Germinal center (tissue), 1 donor: ENCODE measurements at regions not wholly inside any gene's neighbourhood (a gene's known extent, or its start where the extent isn't known, plus 50 kb on each side); places are given as distances from the start of the nearest gene placed in this dataset.

ENCODE experiments used
- DNase-seq: peaks from one replicate; pipeline ENCODE4 v3.0.0; 2012; ENCODE audit warnings: mixed read lengths, low spot score

DNA sequence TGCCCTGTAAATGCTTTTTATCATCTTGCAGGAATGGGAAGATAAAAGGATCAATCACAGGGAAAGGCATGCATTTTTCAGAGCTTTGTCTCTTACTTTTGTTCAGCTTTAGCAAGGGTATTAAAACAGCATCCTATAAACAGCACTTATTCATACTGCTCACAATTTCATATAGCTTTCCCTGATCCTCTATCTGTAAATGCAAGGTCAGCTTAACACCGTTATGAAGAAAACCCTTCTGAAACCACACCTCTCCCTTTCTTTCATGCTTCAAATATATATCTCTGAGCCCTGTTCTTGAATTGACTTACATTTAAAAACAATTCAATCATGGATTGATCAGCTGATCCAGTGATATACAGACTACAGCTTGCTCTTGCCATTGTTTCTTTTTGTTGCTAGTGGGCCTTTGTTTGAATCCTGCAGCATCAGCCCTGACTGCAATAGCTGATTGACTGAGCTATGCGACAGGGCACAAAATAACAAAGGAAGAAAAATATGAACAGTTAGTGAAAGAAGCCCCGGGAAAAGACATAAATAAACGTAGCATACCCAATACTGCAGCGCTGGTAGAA lies 795.5 kb upstream of the CDH2 start:
- DNase-seq = no peak

DNA sequence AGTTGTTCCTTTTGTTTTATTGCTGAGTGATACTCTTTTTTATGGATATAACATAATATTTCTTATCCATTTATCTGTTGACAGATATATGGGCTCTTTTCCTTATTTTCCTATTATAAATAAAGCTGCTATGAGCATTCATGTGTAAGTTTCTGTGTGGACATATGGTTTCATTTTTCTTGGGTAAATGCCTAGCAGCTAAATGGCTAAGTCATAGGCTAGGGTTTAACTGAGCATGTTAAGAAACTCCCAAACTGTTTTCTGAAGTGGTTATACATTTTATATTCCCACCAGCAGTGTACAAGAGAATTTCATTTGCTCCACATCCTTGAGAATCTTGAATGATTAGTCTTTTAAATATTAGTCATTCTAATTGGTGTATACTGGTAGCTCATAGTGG lies 786.6 kb upstream of the CDH2 start:
- no peak for DNase-seq

DNA sequence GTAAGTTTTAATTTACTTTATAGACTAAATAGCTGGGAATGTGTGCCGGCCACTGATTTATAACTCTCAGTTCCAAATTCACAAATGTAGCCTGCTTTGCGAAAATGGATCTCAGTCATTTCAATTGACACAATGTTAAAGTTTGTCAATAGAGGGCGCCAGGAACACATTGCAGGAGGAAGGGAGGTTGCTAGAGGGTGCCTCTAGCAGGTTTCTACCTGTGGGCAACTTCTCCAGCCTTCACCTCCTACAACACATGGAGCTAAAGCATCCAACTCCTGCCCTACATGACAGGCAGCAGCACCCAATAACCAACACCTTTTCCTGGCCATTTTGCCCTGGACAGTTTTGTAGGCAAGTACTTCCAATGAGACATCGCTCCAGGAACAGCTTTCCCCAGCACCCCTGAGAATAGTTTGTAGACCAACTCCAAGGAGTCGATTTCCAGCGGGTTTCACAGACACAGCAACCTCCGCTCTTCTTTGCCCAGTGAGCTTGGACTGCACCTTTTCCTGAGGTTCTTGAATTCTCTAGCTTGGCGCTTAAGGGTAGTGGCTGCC lies 784.8 kb upstream of the CDH2 start:
- DNase-seq = no peak

DNA sequence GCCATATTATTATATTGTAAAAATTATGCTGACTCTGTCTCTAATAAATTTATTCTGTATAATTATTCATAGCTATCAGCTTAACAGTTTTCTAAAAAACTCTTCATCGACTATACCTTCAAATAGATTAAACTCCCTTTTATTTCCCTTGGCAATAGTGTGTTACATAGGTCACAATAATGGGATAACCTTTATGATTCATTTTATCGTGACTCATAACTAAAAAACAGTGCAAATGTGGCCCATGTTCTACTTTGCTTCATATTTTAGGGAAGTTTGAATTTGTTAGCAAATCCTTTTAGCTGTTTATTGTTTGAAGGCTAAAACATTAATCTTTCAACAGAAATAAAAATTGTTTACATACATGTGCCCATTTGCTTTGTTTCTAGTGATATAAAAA lies 783.2 kb upstream of the CDH2 start:
- no peak for DNase-seq

DNA sequence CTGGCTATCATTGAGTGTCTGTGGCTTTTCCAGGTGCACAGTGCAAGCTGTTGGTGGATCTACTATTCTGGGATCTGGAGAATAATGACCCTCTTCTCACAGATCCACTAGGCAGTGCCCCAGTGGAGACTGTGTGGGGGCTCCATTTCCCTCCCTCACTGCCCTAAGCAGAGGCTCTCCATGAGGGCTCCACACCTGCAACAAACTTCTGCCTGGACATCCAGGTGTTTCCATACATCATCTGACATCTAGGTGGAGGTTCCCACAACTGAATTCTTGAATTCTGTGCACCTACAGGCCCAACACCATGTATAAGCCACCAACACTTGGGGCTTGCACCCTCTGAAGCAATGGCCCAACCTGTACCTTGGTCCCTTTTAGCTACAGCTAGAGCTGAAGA lies 775.4 kb upstream of the CDH2 start:
- no peak for DNase-seq

DNA sequence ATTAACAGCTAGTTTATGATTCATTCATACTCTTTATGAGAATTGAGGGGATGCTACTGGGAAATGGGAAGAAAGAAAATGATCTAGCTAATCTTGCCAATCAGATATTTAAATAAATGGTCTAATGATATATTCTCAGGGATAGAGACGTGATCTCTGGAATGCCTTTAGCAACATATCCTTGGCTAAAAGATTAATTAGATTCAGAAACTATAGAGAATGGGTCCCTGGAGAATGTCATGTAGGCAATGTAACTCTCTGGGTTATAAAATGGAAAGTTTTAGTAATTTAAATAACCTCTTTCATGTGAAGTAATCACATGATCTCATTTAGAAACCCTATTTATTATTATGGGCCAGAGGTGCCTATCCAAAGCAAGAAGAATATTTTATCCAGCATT lies 771.0 kb upstream of the CDH2 start:
- DNase-seq = no peak

DNA sequence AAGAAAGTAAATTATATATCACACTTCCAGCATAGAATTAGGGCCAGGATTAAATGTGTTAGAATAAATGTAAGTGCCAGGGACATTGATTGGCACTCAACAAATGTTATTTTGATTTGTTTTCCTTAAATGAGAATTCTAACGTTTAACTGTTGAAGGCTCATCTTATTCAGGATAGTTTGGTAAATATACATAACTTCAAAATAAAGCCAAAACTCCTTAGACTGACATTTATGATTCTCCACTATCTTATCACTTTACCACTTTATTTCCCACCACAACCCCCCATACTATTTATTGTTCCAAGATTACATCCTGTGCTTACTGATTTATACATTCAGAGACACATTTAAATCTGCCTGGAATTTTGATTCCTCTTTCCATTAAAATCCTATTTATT lies 769.5 kb upstream of the CDH2 start:
- no peak for DNase-seq

DNA sequence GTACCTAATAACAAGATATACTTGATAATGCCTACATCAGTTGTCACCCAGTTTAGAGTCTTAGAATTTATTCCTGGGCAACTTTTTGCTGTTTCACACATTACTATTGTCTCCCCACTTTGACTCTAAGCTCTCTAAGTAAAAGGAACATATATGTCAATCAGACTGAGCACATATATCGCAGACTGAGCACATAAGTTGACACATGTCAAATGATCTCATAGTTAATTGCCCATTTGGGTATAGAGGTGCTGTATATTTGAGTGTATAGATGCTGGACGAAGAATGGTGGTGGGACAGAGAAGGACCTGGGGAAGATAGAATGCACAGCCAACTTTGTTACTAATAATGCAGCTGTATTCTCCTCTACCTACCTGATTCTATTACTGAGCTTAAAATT lies 746.0 kb upstream of the CDH2 start:
- DNase-seq = no peak

DNA sequence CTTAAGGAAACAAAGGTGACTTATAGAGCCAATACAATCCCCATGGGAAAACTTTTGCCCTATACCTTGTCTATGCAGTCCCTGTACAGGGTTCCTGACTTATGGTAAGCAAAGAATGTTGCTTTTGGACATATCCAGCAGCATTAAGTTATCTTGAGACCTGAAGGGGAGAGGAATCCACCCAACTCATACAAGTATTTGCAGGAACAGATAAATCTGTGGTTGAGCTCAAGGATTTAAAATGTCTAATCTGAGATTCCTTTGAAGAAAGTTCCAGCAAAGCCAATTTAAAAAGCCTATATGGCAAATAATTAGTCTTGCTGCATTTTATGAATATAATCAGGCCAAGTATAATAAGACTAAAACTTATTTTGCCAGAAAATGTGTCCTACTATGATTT lies 739.5 kb upstream of the CDH2 start:
- no peak for DNase-seq

DNA sequence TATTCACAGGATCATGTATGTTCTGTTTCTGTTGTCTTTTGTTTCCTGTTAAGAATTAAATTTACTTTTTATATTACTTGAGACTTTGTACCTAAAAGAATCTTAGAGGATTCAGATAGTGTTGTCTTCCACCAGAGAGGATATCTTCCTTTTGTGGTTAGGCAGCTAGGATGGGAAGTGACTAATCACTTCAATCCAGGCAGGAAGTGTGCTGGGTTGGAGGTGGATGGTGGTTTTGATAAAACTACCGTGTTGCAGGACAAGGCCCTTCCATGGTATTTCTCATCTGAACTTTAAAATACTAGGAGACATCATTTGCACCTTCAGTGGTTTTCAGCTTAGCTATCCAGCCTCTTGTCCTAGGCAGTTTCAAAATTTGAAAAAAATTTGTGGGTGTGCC lies 728.6 kb upstream of the CDH2 start:
- DNase-seq = no peak

DNA sequence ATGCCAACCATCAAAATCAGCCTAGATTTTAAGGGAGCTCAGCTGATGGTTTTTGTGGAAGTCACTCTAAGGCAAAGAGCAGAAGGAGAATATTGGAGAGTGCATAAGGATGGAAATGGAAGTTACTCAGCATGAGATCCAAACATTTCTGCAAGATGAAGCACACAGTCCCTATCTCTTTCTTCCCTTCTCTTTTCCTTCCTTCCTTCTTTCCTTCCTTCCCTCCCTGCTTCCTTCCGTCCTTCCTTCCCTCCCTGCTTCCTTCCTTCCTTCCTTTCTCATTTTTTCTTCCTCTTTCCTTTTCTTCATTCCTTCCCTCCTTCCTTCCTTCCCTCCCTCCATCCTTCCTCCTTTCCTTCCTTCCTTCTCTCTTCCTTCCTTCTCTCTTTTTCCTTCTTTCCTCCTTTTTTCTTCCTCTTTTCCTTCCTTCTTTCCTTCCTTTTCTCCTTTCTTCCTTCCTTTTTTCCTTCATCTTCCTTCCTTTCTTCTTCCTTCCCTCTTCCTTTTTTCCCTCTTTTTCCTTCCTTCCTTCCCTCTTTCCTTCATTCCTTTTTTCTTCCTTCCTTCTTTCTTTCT lies 727.9 kb upstream of the CDH2 start:
- DNase-seq = no peak

DNA sequence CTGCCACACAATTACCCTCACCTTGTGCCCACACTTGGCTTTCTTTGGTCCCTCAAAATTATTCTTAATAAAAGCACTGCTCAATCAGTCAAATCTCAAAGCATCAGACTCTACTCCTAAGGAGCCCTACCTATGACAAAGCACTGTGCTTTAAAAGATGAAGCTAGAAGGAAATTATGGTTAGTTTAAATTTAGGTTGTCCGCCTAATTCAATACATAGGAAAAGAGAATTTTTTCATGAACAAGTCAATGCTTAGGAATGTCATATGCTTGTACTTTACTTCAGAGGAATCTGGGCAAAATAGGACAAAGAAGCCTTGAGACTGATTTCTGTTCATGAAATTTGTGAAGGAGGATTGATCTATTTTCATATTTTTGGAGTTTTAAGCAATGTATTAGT lies 726.4 kb upstream of the CDH2 start:
- no peak for DNase-seq

DNA sequence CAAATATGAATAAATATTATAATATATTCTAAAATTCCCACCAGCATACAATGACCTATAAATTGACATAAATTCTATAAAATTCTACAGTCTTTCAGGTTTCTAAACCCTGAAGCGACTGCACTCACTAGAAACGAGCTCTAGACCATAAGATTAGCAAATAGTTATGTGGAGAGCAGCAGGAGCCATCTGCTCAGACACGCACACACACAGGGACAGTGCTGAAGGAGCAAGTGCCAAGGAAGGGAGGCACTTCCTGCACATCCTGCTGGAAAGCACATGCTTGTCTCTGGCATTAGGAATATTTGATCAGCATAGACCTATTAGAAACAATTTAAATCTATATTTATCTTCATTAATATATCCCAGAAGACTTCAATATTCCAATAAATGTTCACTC lies 713.9 kb upstream of the CDH2 start:
- DNase-seq = no peak

DNA sequence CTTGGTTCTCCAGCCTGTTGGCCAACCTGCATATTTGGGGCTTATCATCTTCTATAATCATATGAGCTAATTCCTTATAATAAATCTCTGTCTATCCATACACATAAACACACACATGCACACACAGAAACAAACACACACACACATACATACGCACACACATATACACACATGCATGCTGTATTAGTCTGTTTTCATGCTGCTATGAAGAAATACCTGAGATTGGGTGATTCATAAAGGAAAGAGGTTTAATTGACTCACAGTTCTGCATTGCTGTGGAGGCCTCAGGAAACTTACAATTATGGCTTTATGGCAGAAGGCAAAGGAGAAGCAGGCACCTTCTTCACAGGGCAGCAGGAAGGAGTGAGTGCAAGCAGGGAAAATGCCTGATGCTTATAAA lies 707.4 kb upstream of the CDH2 start:
- no peak for DNase-seq

DNA sequence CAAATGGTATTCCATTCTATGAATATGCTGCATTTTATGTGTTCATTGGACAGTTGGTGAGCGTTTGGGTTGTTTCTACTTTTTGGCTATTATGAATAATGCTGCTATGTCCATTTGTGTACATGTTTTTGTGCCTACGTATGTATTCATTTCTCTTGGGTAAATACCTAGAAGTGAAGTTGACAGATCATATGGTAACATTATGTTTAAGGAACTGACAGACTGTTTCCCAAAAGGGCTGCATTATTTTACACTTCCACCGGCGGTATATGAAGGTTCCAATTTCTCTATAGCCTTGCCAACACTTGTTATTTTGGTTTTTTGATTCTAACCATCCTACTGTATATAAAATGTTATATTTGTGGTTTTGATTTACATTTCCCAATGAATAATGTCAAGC lies 703.9 kb upstream of the CDH2 start:
- DNase-seq = no peak

DNA sequence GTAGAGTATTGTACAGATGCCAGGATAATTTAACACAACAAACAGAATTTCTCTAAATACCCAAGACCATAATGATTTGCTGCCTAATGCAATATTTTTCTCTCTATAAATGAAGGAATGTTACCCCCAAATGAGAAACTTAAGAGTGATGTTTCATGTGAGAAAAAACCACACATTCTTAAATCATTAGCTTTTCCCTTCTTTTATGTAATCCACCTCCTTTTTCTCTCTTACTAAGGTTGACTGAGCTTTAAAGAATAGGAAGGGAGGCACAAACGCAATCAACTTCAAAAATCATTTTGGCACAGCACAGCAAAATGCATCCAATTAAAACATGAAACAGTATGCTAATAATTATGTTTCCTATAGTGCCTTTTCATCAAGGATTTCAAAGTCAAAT lies 698.1 kb upstream of the CDH2 start:
- DNase-seq = no peak

DNA sequence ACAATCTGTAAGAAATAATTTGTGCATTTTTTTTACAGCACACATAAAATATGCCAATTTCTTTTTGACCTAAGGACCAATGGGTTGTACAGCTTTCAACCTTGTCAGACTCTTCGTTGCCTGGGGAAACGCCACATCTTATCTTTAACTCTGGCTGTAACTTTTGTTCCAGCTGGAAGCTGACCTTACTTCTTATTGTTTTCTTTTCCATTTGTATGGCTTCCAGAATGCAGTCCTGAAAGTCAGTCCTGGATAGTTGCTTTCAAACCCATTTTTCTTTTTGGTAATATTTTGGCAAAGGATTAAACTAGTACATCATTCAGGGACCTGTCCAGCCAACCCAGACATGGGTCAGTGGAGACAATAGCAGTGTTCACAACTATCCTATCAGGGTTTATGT lies 686.5 kb upstream of the CDH2 start:
- no peak for DNase-seq

DNA sequence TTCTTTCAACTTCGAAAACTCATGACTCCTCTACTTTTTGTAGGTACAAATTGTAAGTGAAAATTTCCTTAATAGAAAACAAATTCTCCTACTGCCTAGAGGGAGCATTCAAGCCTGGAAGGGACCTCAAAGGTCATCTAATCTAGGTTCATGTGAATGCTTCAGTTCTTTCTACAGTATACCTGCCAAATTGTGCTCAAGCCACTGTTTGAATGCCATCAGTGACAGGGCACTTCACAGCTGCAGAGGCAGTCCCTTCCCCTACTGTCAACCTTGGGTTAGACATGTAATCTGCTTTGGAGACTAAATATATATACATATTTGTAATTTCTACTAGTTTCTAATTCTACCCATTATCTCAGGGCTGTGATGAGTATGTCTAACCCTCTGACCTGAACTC lies 681.3 kb upstream of the CDH2 start:
- DNase-seq = no peak

DNA sequence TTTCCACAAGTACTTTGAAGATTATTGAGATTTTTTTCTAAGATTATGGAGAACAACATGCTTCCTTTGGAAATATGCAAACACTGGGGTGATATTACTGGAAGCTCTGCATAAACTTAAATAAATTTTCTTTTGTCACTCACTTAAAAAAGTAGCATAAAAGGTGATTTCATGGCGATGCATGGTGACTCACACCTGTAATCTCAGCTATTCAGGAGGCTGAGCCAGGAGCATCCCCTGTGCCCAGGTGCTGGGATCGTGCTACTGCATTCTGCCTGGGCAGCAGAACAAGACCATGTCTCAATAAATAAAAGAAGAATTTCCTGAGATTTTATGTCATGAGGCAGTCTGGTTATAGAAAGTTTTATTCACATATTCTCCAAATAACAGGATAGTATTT lies 679.1 kb upstream of the CDH2 start:
- DNase-seq = no peak

DNA sequence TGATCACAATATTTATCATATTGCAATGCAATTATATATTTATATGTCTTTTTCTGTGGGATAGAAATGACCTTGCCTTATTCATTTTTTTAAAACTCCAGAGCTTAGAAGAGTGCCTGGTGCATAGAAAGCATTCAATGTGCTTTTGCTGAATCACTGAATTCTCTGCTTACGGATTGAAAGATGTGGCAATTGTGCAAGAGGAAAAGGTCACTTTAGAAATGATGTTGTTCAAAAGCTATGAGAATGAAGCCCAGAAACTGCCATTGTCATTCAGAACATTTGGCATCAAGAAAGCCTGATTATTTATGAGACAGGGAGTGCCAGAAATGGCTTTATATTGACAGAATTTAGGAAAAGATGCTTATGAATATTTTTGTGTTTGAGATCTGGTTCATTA lies 678.6 kb upstream of the CDH2 start:
- no peak for DNase-seq

DNA sequence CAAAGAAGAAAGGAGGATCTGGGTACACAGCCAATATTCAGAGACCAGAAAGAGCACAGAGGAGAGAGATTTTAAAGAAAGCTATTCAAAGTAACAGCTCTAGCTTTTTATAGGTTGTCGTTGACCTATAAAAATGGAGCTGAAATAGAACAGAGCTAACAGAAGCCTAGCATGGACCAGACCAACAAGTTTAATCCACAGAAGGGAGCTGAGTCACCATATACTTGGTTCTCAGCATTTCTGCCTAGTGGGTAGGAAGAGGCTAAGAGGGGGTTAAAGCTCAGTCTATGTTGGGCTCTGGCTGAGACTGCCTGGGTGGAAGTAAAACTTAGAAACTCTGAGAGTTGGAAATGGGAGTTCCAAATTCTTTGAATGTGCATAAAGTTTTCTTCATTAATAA lies 678.0 kb upstream of the CDH2 start:
- no peak for DNase-seq

DNA sequence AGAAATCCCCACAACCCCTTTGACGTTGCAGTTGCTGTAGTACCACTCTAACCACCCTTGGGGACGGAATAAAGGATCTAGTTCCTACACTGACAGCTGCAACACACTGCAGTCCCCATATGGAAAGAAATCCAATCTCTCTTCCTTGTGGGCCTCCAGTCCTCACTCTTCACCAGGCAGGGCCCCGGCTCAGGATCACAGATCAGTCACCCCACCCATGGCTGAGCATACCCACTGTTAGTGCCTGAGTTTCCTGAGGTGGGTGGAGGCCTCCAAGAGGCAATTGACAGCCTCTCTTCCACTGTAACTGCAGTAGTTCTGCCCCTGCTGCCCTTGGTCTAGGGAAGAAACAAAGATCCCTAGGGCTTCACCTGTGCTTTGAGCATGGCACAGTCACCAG lies 670.0 kb upstream of the CDH2 start:
- DNase-seq = no peak

DNA sequence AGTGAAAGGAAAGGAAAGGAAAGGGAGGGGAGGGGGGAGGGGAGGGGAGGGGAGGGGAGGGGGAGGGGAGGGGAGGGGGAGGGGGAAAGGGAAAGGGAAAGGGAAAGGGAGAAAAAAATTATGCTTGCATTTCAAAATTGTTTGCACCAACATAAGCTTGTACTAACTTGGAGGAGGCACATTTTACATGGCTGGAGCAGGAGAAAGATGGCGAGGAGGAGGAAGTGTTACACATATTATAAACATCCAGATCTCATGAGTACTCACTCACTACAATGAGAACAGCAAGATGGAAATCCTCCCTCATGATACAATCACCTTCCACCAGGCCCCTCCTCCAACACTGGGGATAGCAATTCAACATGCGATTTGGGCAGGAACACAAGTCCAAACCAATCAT lies 660.2 kb upstream of the CDH2 start:
- no peak for DNase-seq

DNA sequence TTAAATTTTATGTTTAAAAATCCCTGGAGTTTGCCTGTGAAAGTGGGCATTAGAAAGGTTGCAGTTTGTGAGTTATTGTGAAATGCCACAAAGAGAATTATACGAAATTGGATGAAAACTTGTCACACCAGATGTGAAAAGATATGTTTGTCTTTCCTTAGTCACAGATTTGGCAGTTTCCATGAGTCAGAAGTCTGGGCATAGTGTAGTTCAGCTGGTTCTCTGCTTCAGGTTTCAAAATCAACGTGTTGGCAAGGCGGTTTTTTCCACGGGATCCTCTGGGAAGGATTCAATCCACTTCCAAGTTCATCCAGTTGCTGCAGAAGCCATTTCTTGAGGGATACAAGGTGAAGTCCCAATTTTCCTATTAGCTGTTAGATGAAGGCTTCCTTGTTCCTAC lies 658.0 kb upstream of the CDH2 start:
- DNase-seq = no peak

DNA sequence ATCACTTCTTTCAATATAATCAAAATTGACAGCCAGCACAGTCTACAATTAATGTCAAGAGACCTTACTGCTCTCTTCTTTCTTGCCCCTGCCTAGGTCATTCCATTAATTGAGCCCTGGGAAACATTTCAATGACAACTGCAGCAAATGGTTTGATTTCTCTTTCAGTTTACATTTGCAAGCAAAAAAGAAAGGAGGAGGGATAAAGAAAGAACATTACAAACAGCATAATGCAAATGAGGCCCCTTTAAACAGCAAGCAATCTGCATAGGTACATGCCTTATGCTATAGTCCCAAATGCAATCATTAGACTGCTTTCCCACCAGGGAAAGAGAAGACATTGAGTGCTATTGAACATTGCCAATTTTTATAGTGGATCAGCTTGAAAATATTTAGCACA lies 655.0 kb upstream of the CDH2 start:
- no peak for DNase-seq
